ENCODE measurements at regions not wholly inside any gene's neighbourhood (a gene's known extent, or its start where the extent isn't known, plus 50 kb on each side); places are given as distances from the start of the nearest gene placed in this dataset.

- no peak for TF ChIP-seq CTCF (conservative IDR thresholded peaks at IDR 0.05; ENCODE audit: low read length)
- no peak for TF ChIP-seq EZH2phosphoT487 (IDR thresholded peaks at IDR 0.05; ENCODE audit: borderline replicate concordance)
These were observed 265.1 kb upstream of the DACH1 start for GRCh38 chr13:72132075-72132474.

Measured in Loucy (cell line).